T-cell (primary cell): ENCODE measurements at regions not wholly inside any gene's neighbourhood (a gene's known extent, or its start where the extent isn't known, plus 50 kb on each side); places are given as distances from the start of the nearest gene placed in this dataset.

Source experiments
- ATAC-seq, 4 experiments: fragments of 200-7000 bp in 3 of 4; fragments of 150-1000 bp in 1 of 4; cut with Tn5 transposase; replicated peaks in 1 of 4; 1 replicate in 3 of 4; 2 replicates in 1 of 4; pipeline ENCODE4 v1.10.0; 2021; ENCODE audit warnings: moderate library complexity in 3 of 4, mild to moderate bottlenecking in 2 of 4, moderate number of reproducible peaks in 1 of 4
- CTCF ChIA-PET, 2 donors: fragments of 300-600 bp; sonication (Branson Sonifier 250); formaldehyde crosslinking; loops; one replicate each; lab custom pipeline; 2022; ENCODE audit warnings: antibody characterized with exemption in 2 of 2; lab: Charles Lee
- POLR2A ChIA-PET, 2 donors: fragments of 300-600 bp; sonication (Branson Sonifier 250); formaldehyde crosslinking; loops; one replicate each; lab custom pipeline; 2022; ENCODE audit warnings: antibody characterized with exemption in 2 of 2; lab: Charles Lee
- DNase-seq, 35 experiments: peaks; one replicate each; pipeline versions ENCODE4 v3.0.0 to v3.0.0-alpha.2; 2013 to 2023
- H3K27ac ChIP-seq: one replicate; pipeline ENCODE4 v1.5.1; 2013; ENCODE audit warnings: low read length
- H3K27me3 ChIP-seq, 2 experiments: replicated peaks in 1 of 2; 1 replicate in 1 of 2; 2 replicates in 1 of 2; pipeline versions ENCODE4 v1.6.1 to v1.7.0; 2013; ENCODE audit warnings: low read length in 1 of 2, mixed read lengths in 1 of 2; ENCODE audit not compliant: control insufficient read depth in 2 of 2, insufficient read depth in 2 of 2; ENCODE audit errors: extremely low read depth in 1 of 2
- H3K36me3 ChIP-seq, 2 donors: 1 replicate in 1 of 2; 2 replicates in 1 of 2; pipeline versions ENCODE4 v1.6.1 to v1.7.0; 2013; ENCODE audit warnings: low read length in 1 of 2; ENCODE audit not compliant: control insufficient read depth in 2 of 2, insufficient read depth in 1 of 2; ENCODE audit errors: extremely low read depth in 1 of 2
- H3K4me1 ChIP-seq, 2 experiments: 1 replicate in 1 of 2; 2 replicates in 1 of 2; pipeline versions ENCODE4 v1.6.1 to v1.7.0; 2013; ENCODE audit warnings: low read length in 2 of 2, mixed read lengths in 1 of 2; ENCODE audit not compliant: insufficient read depth in 2 of 2, control insufficient read depth in 1 of 2; ENCODE audit errors: extremely low read depth in 1 of 2
- H3K4me3 ChIP-seq, 2 donors: 1 replicate in 1 of 2; 2 replicates in 1 of 2; pipeline versions ENCODE4 v1.5.1 to v1.7.0; 2013; ENCODE audit warnings: mild to moderate bottlenecking in 2 of 2, low read length in 1 of 2, moderate library complexity in 1 of 2; ENCODE audit not compliant: control insufficient read depth in 1 of 2; ENCODE audit errors: extremely low read depth in 1 of 2
- H3K9me3 ChIP-seq: 2 replicates; pipeline ENCODE4 v1.7.0; 2013
- H3K27ac Mint-ChIP-seq, 2 donors: one replicate each; pipeline ENCODE4 v1.8.0; 2020 to 2021; ENCODE audit warnings: mild to moderate bottlenecking in 2 of 2, mixed read lengths in 2 of 2
- H3K27me3 Mint-ChIP-seq, 2 donors: one replicate each; pipeline ENCODE4 v1.8.0; 2021 to 2022; ENCODE audit warnings: mixed read lengths in 2 of 2
- H3K36me3 Mint-ChIP-seq: one replicate; pipeline ENCODE4 v1.8.0; 2021; ENCODE audit warnings: mixed read lengths
- H3K4me1 Mint-ChIP-seq, 3 donors: one replicate each; pipeline ENCODE4 v1.8.0; 2020 to 2022; ENCODE audit warnings: mixed read lengths in 3 of 3, mild to moderate bottlenecking in 1 of 3
- H3K4me3 Mint-ChIP-seq, 3 donors: one replicate each; pipeline ENCODE4 v1.8.0; 2020 to 2022; ENCODE audit warnings: mild to moderate bottlenecking in 3 of 3, mixed read lengths in 3 of 3, moderate library complexity in 3 of 3
- H3K9me3 Mint-ChIP-seq, 3 donors: one replicate each; pipeline ENCODE4 v1.8.0; 2020 to 2022; ENCODE audit warnings: mixed read lengths in 3 of 3
- WGBS: methylation state at CpG from one replicate; pipeline ENCODE4 v1.1.5; 2013; ENCODE audit warnings: missing lambda C conversion rate; ENCODE audit not compliant: insufficient coverage; 5-methylcytosine and 5-hydroxymethylcytosine counted together

GRCh38 chr5:124134941-124135340 lies 611.5 kb downstream of the ZNF608 start:
- H3K27me3 Mint-ChIP-seq: peaks cover 0 to 4% of the 10 kb centered on the region in 2 donors
- no CpG with 5 or more reads among the region's 2 CpGs for WGBS

DNA sequence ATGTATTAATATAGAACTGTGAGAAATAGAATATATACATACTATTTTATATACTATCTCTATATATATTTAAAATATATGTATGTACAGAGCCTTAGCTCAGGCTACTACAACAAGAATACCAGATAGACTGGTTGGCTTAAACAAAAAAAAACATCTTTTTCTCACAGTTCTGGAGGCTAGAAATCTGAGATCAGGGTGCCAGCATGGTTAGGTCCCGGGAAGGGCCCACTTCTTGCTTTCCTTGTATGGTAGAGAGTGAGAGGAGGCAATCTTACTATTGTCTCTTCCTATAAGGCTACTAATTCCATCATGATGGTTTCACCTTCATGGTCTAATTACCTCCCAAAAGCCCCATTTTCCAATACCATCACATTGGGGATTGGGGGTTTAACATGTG lies 613.0 kb downstream of the ZNF608 start:
- Mint-ChIP-seq H3K27me3 (peaks cover 0 to 4% of the 10 kb centered on the region in 2 donors), H3K9me3 (peaks cover 0 to 2% (median 0%) of the 10 kb centered on the region in 3 donors), H3K27ac (no peak overlapping the region), H3K4me1 (no peaks in the 10 kb centered on the region), H3K4me3 (no peak overlapping the region), H3K36me3 (no peaks in the 10 kb centered on the region)
- CTCF ChIA-PET: no interaction called here
- no CpG with 5 or more reads among the region's 1 CpG for WGBS
- H3K4me3 ChIP-seq: no peak overlapping the region
- no peak for ATAC-seq
- no peaks in the 10 kb centered on the region for H3K9me3 ChIP-seq
- H3K27ac ChIP-seq: no peak overlapping the region
- no peaks in the 10 kb centered on the region for H3K36me3 ChIP-seq
- DNase-seq: no peak
- no peaks in the 10 kb centered on the region for H3K27me3 ChIP-seq
- H3K4me1 ChIP-seq: no peaks in the 10 kb centered on the region
- POLR2A ChIA-PET: no interaction called here

More at GRCh38 chr5:124134941-124135340, 611.5 kb downstream of the ZNF608 start:
- Mint-ChIP-seq H3K4me3 (no peak overlapping the region), H3K9me3 (peaks cover 2 to 5% (median 2%) of the 10 kb centered on the region in 3 donors), H3K27ac (no peak overlapping the region), H3K4me1 (no peaks in the 10 kb centered on the region), H3K36me3 (no peaks in the 10 kb centered on the region)
- DNase-seq (no peak), ATAC-seq (no peak)
- ChIA-PET CTCF (no interaction called here), POLR2A (no interaction called here)
- Histone ChIP-seq H3K4me1 (no peaks in the 10 kb centered on the region), H3K36me3 (no peaks in the 10 kb centered on the region), H3K9me3 (no peaks in the 10 kb centered on the region), H3K27me3 (no peaks in the 10 kb centered on the region), H3K27ac (no peak overlapping the region), H3K4me3 (no peak overlapping the region)

DNA sequence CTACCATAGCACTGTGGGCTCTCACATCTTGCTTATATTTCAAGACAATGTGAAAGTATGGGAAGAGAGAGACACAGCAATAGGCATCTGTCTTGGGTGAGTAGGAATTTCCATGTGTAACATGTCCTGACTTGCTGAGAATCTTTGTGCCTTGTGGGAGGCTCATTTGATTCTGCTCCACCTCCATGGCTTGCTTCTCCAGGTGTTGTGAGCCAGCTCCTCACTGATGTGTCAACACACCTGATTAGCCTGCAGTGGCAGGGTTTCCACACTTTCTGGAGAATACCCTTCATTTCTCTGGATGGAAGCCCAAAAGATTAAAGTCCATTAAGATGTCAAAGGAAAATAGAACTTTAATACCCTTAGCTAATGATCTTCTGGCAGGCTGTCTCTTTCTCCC lies 613.6 kb downstream of the ZNF608 start:
- Mint-ChIP-seq H3K4me1 (no peaks in the 10 kb centered on the region), H3K27me3 (no peaks in the 10 kb centered on the region), H3K4me3 (no peak overlapping the region), H3K27ac (no peak overlapping the region), H3K9me3 (peaks cover 0 to 3% (median 0%) of the 10 kb centered on the region in 3 donors), H3K36me3 (no peaks in the 10 kb centered on the region)
- ATAC-seq: no peak
- DNase-seq: no peak
- H3K36me3 ChIP-seq: no peaks in the 10 kb centered on the region
- H3K4me1 ChIP-seq: no peaks in the 10 kb centered on the region
- H3K27me3 ChIP-seq: no peaks in the 10 kb centered on the region
- ChIA-PET POLR2A (no interaction called here), CTCF (no interaction called here)
- no peaks in the 10 kb centered on the region for H3K9me3 ChIP-seq
- H3K4me3 ChIP-seq: no peak overlapping the region
- H3K27ac ChIP-seq: no peak overlapping the region

DNA sequence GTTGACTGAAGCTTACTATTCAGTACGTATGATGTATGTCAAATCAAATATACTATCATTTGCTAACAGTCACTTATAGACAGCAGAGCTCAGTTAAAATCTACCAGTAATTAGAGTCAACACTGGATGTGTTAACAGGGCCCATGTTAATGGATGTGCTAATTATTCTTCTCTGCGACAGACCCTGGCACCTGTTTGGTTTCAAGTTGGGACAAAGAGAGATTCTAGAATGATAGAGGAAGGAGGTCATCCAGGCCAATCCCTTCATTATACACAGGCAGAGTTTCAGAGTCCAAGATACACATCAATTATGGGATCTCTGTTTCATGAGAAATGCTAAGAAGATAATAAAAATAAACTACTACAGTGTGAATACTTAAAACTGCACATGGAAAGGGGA lies 615.0 kb downstream of the ZNF608 start:
- ChIA-PET CTCF (interaction anchor here in 1 of 2 donors (0.6 kb wide), 1 partner anchor 686 kb away, joined by 3 read pairs; no protein-coding TSS in a partner anchor), POLR2A (no interaction called here)
- H3K27ac ChIP-seq: no peak overlapping the region
- H3K4me1 Mint-ChIP-seq: no peaks in the 10 kb centered on the region
- H3K4me3 Mint-ChIP-seq: no peak overlapping the region
- WGBS: no CpG with 5 or more reads among the region's 2 CpGs
- ATAC-seq: no peak
- no peaks in the 10 kb centered on the region for H3K36me3 ChIP-seq
- H3K9me3 Mint-ChIP-seq: peaks cover 0 to 5% (median 5%) of the 10 kb centered on the region in 3 donors
- H3K9me3 ChIP-seq: no peaks in the 10 kb centered on the region
- H3K36me3 Mint-ChIP-seq: no peaks in the 10 kb centered on the region
- H3K27me3 ChIP-seq: no peaks in the 10 kb centered on the region
- H3K27ac Mint-ChIP-seq: no peak overlapping the region
- no peak for DNase-seq
- H3K27me3 Mint-ChIP-seq: no peaks in the 10 kb centered on the region
- no peak overlapping the region for H3K4me3 ChIP-seq
- no peaks in the 10 kb centered on the region for H3K4me1 ChIP-seq

DNA sequence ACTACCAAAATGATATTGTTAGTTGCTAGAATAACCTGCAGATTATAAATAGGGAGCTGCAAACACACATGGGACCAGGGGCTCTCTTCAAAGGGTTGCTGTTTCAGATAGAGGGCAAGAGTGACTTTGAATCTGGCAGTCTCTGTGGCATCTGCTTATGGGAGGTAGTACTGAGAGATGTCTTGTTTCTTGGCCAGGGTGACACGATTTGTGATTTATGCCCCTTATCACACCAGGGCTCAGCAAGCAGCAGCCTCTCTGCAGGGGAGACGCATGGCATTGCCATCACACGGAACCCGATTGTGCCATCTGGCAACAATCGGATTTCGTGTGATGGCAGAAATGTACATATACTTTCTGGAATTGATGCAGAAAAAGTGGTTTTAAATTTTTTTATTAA lies 615.6 kb downstream of the ZNF608 start:
- Histone ChIP-seq H3K9me3 (no peaks in the 10 kb centered on the region), H3K27ac (no peak overlapping the region), H3K27me3 (no peaks in the 10 kb centered on the region), H3K4me1 (no peaks in the 10 kb centered on the region), H3K4me3 (no peak overlapping the region), H3K36me3 (no peaks in the 10 kb centered on the region)
- ChIA-PET CTCF (no interaction called here), POLR2A (no interaction called here)
- H3K4me1 Mint-ChIP-seq: no peaks in the 10 kb centered on the region
- H3K9me3 Mint-ChIP-seq: peaks cover 0 to 5% (median 5%) of the 10 kb centered on the region in 3 donors
- H3K27ac Mint-ChIP-seq: no peak overlapping the region
- no peak overlapping the region for H3K4me3 Mint-ChIP-seq
- ATAC-seq (no peak), DNase-seq (no peak)
- no peaks in the 10 kb centered on the region for H3K36me3 Mint-ChIP-seq
- 50% methylated on average over 1 of the region's 6 CpGs for WGBS
- H3K27me3 Mint-ChIP-seq: no peaks in the 10 kb centered on the region

DNA sequence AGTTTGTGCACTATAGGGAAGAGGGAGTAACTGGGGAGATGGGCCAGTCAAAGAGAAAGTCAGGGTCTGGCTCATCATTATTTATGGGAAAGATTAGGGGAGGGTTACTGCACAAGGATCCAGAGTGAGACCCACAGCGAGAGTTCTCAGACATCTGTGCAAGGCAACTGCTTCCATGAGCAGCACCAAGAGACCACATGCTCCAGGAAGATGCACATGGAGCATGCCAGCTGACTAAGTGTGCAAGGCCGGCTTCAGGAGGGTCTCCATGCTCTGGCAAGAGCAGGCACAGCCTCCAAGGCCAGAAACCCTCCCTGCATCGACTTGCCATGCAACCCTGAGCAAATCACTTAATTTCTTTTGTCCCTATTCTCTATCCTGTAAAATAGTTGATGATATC lies 616.9 kb downstream of the CSNK1G3 start:
- Mint-ChIP-seq H3K4me3 (no peak overlapping the region), H3K27me3 (no peaks in the 10 kb centered on the region), H3K4me1 (no peaks in the 10 kb centered on the region), H3K27ac (no peak overlapping the region), H3K9me3 (peaks cover 0 to 5% (median 5%) of the 10 kb centered on the region in 3 donors), H3K36me3 (no peaks in the 10 kb centered on the region)
- POLR2A ChIA-PET: interaction anchor here in 1 of 2 donors (0.6 kb wide), 1 partner anchor 1120 kb away, joined by 4 read pairs; no protein-coding TSS in a partner anchor
- Histone ChIP-seq H3K27ac (no peak overlapping the region), H3K4me3 (no peak overlapping the region), H3K36me3 (no peaks in the 10 kb centered on the region), H3K4me1 (no peaks in the 10 kb centered on the region), H3K9me3 (no peaks in the 10 kb centered on the region), H3K27me3 (no peaks in the 10 kb centered on the region)
- WGBS: 62% methylated on average over 2 of the region's 3 CpGs
- no peak for DNase-seq
- ATAC-seq: no peak
- CTCF ChIA-PET: no interaction called here
